HG02588 (cell line): ENCODE measurements at regions not wholly inside any gene's neighbourhood (a gene's known extent, or its start where the extent isn't known, plus 50 kb on each side); places are given as distances from the start of the nearest gene placed in this dataset.
"Not testable (repeated sequence)": the region's sequence is repeated elsewhere in the genome, so short reads cannot be mapped to it uniquely, and the experiment has no call there.

Experiments
- ATAC-seq: cut with Tn5 transposase; IDR thresholded peaks from one replicate; pipeline ENCODE4 v1.9.1; 2021; ENCODE audit warnings: mild to moderate bottlenecking, moderate library complexity; ENCODE audit not compliant: unreplicated experiment

GRCh38 chr4:151519728-151520415 lies 110.9 kb downstream of the FHIP1A start:
- no peak for ATAC-seq

GRCh38 chr4:151522866-151523519 lies 114.0 kb downstream of the FHIP1A start:
- ATAC-seq, result no peak

GRCh38 chr4:151524610-151525009 lies 115.6 kb downstream of the FHIP1A start:
- ATAC-seq, result no peak

- not testable (repeated sequence) for ATAC-seq
These were observed 117.5 kb downstream of the FHIP1A start for GRCh38 chr4:151526489-151526888.

- no peak for ATAC-seq
These were observed 118.7 kb downstream of the FHIP1A start for GRCh38 chr4:151527699-151528098.

- no peak for ATAC-seq
These were observed 120.2 kb downstream of the FHIP1A start for GRCh38 chr4:151529187-151529586.

GRCh38 chr4:151530230-151530629 lies 121.3 kb downstream of the FHIP1A start:
- ATAC-seq, result no peak

GRCh38 chr4:151530783-151531182 lies 121.8 kb downstream of the FHIP1A start:
- ATAC-seq, result no peak

GRCh38 chr4:151532001-151532708 lies 123.2 kb downstream of the FHIP1A start:
- no peak for ATAC-seq

GRCh38 chr4:151534195-151534594 lies 125.2 kb downstream of the FHIP1A start:
- ATAC-seq, result no peak

GRCh38 chr4:151535366-151535765 lies 126.4 kb downstream of the FHIP1A start:
- ATAC-seq, result no peak

- no peak for ATAC-seq
These were observed 128.7 kb downstream of the FHIP1A start for GRCh38 chr4:151537687-151538086.

- no peak for ATAC-seq
These were observed 130.0 kb downstream of the FHIP1A start for GRCh38 chr4:151538963-151539362.

- no peak for ATAC-seq
These were observed 131.9 kb downstream of the FHIP1A start for GRCh38 chr4:151540728-151541388.

- ATAC-seq, result no peak
These were observed 132.6 kb downstream of the FHIP1A start for GRCh38 chr4:151541389-151542071.

GRCh38 chr4:151548708-151549107 lies 139.7 kb downstream of the FHIP1A start:
- ATAC-seq, result no peak

- not testable (repeated sequence) for ATAC-seq
These were observed 140.4 kb downstream of the FHIP1A start for GRCh38 chr4:151549378-151549777.

GRCh38 chr4:151553874-151554273 lies 144.9 kb downstream of the FHIP1A start:
- no peak for ATAC-seq

GRCh38 chr4:151555151-151555945 lies 146.4 kb downstream of the FHIP1A start:
- ATAC-seq, result no peak

- ATAC-seq, result no peak
These were observed 149.6 kb downstream of the FHIP1A start for GRCh38 chr4:151558496-151559113.
